Right lobe of liver (tissue), 6 donors: ENCODE measurements at regions not wholly inside any gene's neighbourhood (a gene's known extent, or its start where the extent isn't known, plus 50 kb on each side); places are given as distances from the start of the nearest gene placed in this dataset.

Experiments
- ATAC-seq, 4 donors: fragments of 200-7000 bp; cut with Tn5 transposase; one replicate each; pipeline ENCODE4 v1.9.1; 2020; ENCODE audit warnings: mild to moderate bottlenecking in 4 of 4, moderate library complexity in 4 of 4
- DNase-seq, 3 donors: peaks; one replicate each; pipeline ENCODE4 v3.0.0-alpha.2; 2020
- H3K27ac ChIP-seq, 3 donors: fragments of 200-600 bp; one replicate each; pipeline ENCODE4 v1.8.0; 2022
- H3K27me3 ChIP-seq, 2 donors: fragments of 200-600 bp; one replicate each; pipeline ENCODE4 v1.8.0; 2022
- H3K36me3 ChIP-seq, 4 donors: fragments of 200-600 bp; sonication (generic) in 1 of 4; one replicate each; pipeline versions ENCODE4 v1.5.1 to v1.8.0; 2017 to 2022; ENCODE audit warnings: control low read depth in 1 of 4
- H3K4me1 ChIP-seq, 4 donors: fragments of 200-600 bp; sonication (generic) in 1 of 4; one replicate each; pipeline versions ENCODE4 v1.5.1 to v1.8.0; 2017 to 2022; ENCODE audit warnings: control low read depth in 1 of 4
- H3K4me3 ChIP-seq, 3 donors: fragments of 200-600 bp; one replicate each; pipeline ENCODE4 v1.8.0; 2022
- H3K9me3 ChIP-seq, 4 donors: fragments of 200-600 bp; sonication (generic) in 1 of 4; one replicate each; pipeline versions ENCODE4 v1.5.1 to v1.8.0; 2017 to 2022; ENCODE audit warnings: control low read depth in 1 of 4
- CTCF ChIP-seq, 4 donors: fragments of 200-600 bp in 3 of 4; fragments of 450-650 bp in 1 of 4; IDR thresholded peaks; one replicate each; pipeline versions ENCODE4 v1.5.1 to v1.8.0; 2016 to 2022; ENCODE audit warnings: antibody characterized with exemption in 4 of 4, mild to moderate bottlenecking in 2 of 4
- POLR2A ChIP-seq: fragments of 450-650 bp; IDR thresholded peaks from one replicate; pipeline ENCODE4 v1.6.1; 2017; ENCODE audit warnings: antibody characterized with exemption, mild to moderate bottlenecking
- WGBS: methylation state at CpG from one replicate; pipeline ENCODE4 v1.1.6; 2018; ENCODE audit warnings: low coverage, low lambda C conversion rate; ENCODE audit not compliant: insufficient coverage; ENCODE audit errors: missing lambda C conversion rate; 5-methylcytosine and 5-hydroxymethylcytosine counted together
- intact Hi-C, 2 donors: fragments of 100-400 bp; cut with DNase I; formaldehyde crosslinking; loops; one replicate each; pipeline versions ENCODE4 v1.11.2 to v1.14.1; 2022
- donor health status: DM: no; HTN: yes; CAD: no.
- donor health status: DM: no; HTN: no; CAD: no.
- donor health status: DM: no; HTN: no; CAD: no.
- donor health status: DM: no; HTN: yes; CAD: no.
- donor health status: DM: no; HTN: yes; CAD: no.

- no peak overlapping the region for H3K4me3 ChIP-seq
- 85% methylated on average over 2 of the region's 2 CpGs for WGBS
- H3K9me3 ChIP-seq = no peaks in the 10 kb centered on the region
- TF ChIP-seq POLR2A = no peak
- TF ChIP-seq CTCF (IDR thresholded peaks at IDR 0.05) = no peak
- DNase-seq (no peak), ATAC-seq (no peak)
- H3K27me3 ChIP-seq = peaks cover 0 to 3% of the 10 kb centered on the region in 2 donors
- H3K27ac ChIP-seq = no peak overlapping the region
- no peaks in the 10 kb centered on the region for H3K36me3 ChIP-seq
- intact Hi-C loops = no loop called here
- no peaks in the 10 kb centered on the region for H3K4me1 ChIP-seq
Measured at GRCh38 chr4:126174627-126175026, 859.9 kb downstream of the FAT4 start.

GRCh38 chr4:126180642-126181041 is 865.9 kb downstream of the FAT4 start:
- Histone ChIP-seq H3K4me1 (no peaks in the 10 kb centered on the region), H3K9me3 (no peaks in the 10 kb centered on the region), H3K36me3 (no peaks in the 10 kb centered on the region), H3K4me3 (no peak overlapping the region), H3K27ac (no peak overlapping the region), H3K27me3 (peaks cover 0 to 3% of the 10 kb centered on the region in 2 donors)
- TF ChIP-seq CTCF (IDR thresholded peaks at IDR 0.05) (no peak), POLR2A (no peak)
- intact Hi-C loops = no loop called here
- DNase-seq (no peak), ATAC-seq (no peak)

GRCh38 chr4:126182336-126182735 is 867.6 kb downstream of the FAT4 start:
- ATAC-seq (no peak), DNase-seq (no peak)
- intact Hi-C loops = no loop called here
- H3K9me3 ChIP-seq = no peaks in the 10 kb centered on the region
- H3K27me3 ChIP-seq = peaks cover 0 to 3% of the 10 kb centered on the region in 2 donors
- no peak overlapping the region for H3K27ac ChIP-seq
- TF ChIP-seq CTCF (IDR thresholded peaks at IDR 0.05) = no peak
- no peak for TF ChIP-seq POLR2A
- H3K4me3 ChIP-seq = no peak overlapping the region
- no peaks in the 10 kb centered on the region for H3K4me1 ChIP-seq
- H3K36me3 ChIP-seq = no peaks in the 10 kb centered on the region
- 55% methylated on average over 1 of the region's 1 CpG for WGBS

- ATAC-seq = no peak
- no peak overlapping the region for H3K4me3 ChIP-seq
- no peak for DNase-seq
- WGBS = 51% methylated on average over 2 of the region's 2 CpGs
- H3K9me3 ChIP-seq = no peaks in the 10 kb centered on the region
- no peaks in the 10 kb centered on the region for H3K4me1 ChIP-seq
- peaks cover 0 to 3% of the 10 kb centered on the region in 2 donors for H3K27me3 ChIP-seq
- intact Hi-C loops = no loop called here
- H3K36me3 ChIP-seq = no peaks in the 10 kb centered on the region
- no peak for TF ChIP-seq POLR2A
- TF ChIP-seq CTCF (IDR thresholded peaks at IDR 0.05) = no peak
- no peak overlapping the region for H3K27ac ChIP-seq
Measured at GRCh38 chr4:126182786-126183185, 868.0 kb downstream of the FAT4 start.

- Histone ChIP-seq H3K27me3 (peaks cover 0 to 3% of the 10 kb centered on the region in 2 donors), H3K36me3 (no peaks in the 10 kb centered on the region), H3K4me1 (no peaks in the 10 kb centered on the region), H3K9me3 (no peaks in the 10 kb centered on the region), H3K27ac (no peak overlapping the region), H3K4me3 (no peak overlapping the region)
- no peak for ATAC-seq
- TF ChIP-seq POLR2A (no peak), CTCF (IDR thresholded peaks at IDR 0.05) (no peak)
- intact Hi-C loops = no loop called here
- no peak for DNase-seq
- 37% methylated on average over 2 of the region's 2 CpGs for WGBS
Measured at GRCh38 chr4:126183206-126183605, 868.5 kb downstream of the FAT4 start.
